Right lung (tissue), 2 donors: ENCODE measurements at regions not wholly inside any gene's neighbourhood (a gene's known extent, or its start where the extent isn't known, plus 50 kb on each side); places are given as distances from the start of the nearest gene placed in this dataset.

Source experiments
- DNase-seq, 2 donors: peaks; one replicate each; pipeline ENCODE4 v3.0.0-alpha.2; 2013

GRCh38 chr6:90435207-90435899 is 138.7 kb upstream of the BACH2 start:
- DNase-seq, result no peak

GRCh38 chr6:90434094-90434493 is 137.5 kb upstream of the BACH2 start:
- no peak for DNase-seq

GRCh38 chr6:90432937-90433336 is 136.3 kb upstream of the BACH2 start:
- no peak for DNase-seq

DNA sequence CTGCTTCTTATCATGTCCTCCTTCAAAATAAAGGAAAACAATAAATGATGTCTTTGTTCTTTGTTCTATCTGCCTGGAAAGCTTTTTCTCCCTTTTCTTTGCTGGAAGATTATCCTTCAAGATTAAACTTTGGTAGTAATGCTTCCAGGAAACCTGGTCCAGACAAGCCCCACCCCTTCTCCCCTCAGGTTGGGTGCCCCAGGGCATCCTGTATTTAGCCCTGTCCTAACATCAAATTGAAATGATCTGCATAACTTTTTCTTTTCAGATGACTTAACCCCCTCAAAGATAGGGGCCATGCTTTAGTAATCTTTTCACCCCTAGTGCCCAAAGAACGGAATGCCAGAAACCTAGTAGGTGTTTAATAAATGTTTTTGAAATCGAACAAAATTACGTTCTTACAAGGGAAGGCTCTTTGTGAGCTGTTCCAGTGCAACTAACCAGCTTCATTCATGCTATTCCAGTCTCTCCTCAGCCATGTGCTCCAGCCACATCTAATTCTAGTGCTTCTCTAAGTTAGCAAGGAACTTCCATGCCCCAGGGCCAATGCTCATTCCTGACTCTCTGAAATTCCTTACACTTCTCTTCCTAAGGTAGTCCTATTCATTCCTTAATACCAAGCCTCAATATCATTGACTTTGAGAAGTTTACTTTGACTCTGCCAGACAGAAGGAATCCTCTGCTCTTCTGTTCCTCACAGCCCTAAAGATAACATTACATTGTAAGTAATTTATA is 135.6 kb upstream of the BACH2 start:
- no peak for DNase-seq

DNA sequence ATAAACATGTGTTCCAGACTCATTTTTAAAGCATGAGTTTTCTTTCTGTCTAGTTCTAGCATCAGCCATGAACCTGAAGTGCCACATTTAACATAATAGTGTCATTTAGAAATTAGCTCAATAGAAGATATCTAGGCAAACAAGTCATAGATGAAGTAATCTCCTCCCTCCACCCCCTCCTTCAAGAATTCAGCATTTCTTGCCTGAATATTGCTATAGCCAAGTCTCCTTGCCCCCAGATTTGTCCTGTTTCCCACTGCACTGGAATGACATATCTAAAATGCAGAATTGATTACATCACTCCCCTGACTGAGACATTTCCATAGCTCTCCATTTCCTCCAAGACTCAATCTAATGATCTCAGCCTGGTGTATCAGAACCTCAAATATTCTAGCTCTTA is 134.9 kb upstream of the BACH2 start:
- DNase-seq, result no peak

GRCh38 chr6:90429713-90430112 is 133.1 kb upstream of the BACH2 start:
- no peak for DNase-seq

DNA sequence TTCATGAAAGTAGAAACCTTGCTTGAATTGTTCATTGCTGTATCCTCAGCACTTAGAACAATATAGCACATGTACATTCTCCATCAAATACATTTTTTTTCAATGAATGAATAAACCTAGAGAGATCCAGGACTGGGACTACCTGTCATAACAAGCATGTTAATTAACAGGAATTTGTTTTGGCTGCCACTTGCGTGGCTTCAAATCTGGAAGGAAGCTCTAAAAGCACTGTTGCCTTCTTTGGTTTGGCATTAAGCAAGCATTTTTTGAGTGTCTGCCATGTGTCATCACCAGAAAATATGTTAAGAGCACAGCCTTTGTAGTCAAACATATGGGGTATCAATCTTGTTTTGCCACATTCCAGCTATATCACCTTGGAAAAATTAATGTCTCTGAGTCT is 131.9 kb upstream of the BACH2 start:
- DNase-seq, result no peak

DNA sequence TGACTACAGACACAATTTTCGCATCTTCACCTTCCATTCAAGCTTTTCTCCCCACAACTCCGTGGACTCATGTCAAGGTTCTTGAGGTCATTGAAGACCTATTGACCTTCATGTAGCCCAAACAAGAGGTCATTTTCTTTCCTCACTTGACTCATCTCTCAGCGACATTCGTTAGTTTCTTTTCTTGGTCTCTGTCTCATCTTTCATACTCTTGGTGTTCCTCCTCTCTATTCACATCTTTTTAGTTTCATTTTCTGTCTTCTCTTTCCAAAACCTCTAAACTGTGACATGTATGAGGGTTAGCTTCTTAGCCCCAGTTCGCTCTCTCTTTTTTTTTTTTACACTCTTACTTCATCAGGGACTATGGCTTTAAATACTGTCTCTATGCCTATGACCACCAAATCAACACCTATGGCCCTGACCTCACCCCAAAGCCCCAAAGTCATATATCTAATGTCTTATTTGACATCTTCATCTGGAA is 128.6 kb upstream of the BACH2 start:
- DNase-seq, result no peak

DNA sequence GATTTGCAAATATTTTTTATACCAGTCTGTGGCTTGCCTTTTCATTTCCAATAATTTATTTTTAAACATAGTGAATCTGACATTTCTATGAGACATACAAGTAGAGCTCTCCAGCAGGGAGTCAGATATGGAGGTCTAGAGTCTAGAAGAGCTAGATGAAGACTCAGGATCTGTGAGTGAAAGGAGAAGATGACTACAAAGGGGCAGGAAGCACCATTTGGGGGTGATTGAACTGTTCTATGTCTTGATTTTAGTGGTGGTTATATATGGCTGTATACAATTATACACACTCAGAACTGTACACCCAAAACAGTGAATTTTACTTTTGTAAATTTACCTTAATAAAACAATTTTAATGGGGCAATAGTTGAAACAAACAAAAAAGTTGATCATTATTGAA is 127.9 kb upstream of the BACH2 start:
- DNase-seq, result no peak

DNA sequence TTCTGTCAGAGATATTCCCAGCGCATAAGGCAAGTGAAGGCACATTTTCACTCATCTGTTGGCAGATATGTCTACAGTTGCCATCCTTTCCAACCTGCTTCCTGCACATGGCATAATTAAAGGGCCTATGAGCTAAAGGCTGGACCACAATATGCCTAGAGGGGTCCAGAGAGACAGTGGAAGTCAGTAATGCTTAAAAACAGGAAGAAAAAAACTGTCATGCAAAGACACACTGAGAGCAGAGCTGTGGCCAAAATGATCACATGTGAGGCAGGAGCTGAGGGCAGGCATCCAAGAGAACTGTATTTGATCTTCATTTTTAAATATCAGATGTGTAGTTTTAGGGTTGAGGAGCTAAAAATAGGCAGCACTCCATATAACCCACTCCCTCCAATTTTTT is 125.0 kb upstream of the BACH2 start:
- no peak for DNase-seq

DNA sequence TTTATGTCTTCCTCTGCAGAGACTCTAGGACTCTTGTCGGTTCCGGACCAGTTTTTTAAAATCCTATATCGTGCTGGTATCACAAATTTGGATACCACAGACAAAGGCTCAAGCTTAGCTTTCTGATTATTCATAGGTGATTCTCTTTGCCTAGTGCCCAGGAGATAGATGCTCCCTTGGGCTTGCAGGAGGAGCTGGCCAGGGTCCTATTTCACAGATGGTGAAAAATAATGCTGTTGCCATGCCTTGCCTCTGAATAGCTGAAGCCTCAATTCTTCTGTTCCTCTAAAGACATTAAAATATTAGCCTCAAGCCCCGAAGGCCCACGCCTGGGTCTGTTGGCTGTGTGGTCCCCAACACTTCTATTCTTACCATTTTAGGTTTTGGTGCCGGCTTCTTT is 123.9 kb upstream of the BACH2 start:
- DNase-seq, result no peak

- DNase-seq, result no peak
Observed at GRCh38 chr6:90417385-90417784, 120.7 kb upstream of the BACH2 start.

DNA sequence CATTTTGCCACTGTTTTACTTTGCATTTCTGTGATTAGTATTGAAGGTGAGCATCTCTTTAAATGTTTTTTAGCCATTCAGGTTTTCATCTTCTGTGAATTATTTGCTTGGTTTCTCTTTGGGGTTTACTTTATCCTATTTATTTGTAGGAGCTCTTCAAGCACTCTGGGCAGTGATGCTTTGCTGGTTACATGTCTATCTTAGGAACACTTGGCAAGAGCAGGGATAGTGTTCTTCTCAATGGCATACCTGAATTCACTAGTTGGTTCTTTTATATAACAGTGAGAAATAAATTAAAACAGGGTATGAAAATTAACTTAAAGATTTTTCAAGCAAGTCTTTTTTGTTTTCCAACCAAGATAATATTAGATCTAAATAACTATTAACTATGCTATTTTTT is 119.7 kb upstream of the BACH2 start:
- DNase-seq, result no peak

DNA sequence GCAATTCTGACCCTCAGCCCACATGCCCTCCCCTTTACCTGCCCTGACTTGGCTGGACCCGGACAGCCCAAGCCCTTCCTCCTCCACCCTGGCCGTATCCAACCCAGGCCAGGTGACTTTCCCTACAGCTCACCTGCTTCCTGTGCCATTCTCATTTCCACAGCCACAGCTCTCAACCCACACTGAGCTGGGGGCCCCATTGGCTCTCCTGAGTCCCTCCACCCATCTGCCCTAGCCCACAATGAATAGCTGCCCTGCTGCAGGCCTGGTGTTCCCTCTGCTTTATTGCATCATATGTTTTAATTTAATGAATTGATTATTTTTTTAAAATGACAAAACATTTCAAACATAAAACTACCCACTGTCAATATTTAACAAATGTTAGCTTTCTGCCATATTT is 118.5 kb upstream of the BACH2 start:
- no peak for DNase-seq

GRCh38 chr6:90414352-90414751 is 117.7 kb upstream of the BACH2 start:
- DNase-seq, result no peak

DNA sequence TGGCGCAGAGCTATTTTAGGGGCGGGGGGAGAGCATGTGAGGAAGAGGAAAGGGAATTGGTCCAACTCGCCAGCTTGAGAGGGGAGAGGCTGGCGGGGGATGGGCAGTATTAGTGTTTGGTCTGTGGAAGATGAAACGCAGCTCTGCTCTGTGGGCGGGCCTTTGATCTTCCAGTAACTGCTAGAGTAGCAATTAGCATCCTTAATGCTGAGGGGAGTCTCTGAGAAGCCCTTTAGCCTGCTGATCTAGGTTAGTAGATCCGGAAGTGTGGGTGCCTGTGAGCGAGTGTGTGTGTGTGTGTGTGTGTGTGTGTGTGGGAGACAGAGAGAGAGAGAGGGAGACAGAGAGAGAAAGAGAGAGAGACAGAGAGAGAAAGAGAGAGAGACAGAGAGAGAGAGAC is 117.2 kb upstream of the BACH2 start:
- peak; percentile 45 to 57 for DNase-seq

GRCh38 chr6:90413396-90413795 is 116.8 kb upstream of the BACH2 start:
- DNase-seq, result no peak

GRCh38 chr6:90412538-90413369 is 116.1 kb upstream of the BACH2 start:
- DNase-seq, result no peak

DNA sequence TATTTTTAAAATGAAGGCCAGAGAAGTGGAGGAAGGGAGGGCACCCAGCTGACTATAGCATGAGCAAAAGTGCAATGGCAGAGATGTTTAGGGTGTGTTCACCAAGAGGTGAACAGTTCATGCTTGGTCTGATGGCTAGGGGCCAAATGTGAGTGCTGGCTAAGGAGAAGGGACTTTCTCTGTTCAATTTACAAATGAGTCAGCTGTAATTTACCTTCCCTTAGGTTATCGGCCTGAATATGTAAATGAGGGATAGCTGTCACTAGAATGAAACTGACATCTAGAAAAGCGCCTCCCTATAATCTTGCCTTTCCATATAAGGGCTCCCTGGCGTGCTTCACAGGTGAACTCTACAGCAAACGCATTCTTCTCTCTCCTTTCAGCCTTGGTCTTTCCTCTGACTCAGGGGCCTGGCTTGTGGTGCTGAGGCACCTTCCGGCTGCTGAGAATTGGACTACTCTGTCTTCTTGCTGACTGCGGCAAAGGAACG is 114.7 kb upstream of the BACH2 start:
- DNase-seq, result no peak

DNA sequence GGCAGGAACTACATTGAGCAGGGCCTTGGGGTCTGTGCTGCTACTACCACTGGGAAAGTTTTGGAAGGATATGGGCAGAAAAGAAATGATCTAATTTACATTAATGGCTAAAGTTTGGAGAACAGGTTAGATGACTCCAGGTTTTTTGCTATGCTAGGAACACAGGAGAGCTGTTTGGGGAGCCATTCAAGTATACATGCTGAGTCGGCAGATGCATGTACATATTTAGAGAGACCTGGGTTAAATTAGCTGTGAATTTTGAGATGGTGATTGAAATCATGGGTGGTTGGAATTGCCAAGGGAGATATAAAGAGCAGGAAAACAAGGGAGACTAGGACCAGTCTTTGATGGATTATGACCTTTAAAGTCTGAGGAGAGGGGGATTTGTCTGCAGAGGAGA is 113.1 kb upstream of the BACH2 start:
- no peak for DNase-seq

DNA sequence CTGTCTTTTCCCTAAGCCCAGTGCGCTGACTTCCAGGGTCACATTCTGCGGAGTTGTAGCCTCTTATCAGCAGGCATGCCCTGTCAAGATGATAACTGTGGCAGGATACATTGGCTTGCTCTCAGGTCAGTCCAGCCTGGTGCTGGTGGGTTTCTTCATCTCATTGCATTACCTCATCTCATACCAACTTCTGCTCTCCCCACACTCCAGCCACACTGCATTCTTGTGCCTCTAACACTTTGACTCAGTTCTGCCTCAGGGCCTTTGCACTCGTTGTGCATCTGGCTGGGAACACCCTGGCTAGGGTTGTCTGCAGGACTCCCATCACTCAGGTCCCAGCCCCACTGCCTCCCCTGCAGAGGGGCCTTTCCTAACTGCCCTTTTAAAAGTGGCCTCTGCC is 110.3 kb upstream of the BACH2 start:
- no peak for DNase-seq

GRCh38 chr6:90406142-90406794 is 109.6 kb upstream of the BACH2 start:
- no peak for DNase-seq
